Cardiac muscle cell (in vitro differentiated cells and primary cell): ENCODE measurements at regions not wholly inside any gene's neighbourhood (a gene's known extent, or its start where the extent isn't known, plus 50 kb on each side); places are given as distances from the start of the nearest gene placed in this dataset.

Experiments
- DNase-seq, 2 donors: peaks; one replicate each; pipeline versions ENCODE4 v3.0.0 to v3.0.0-alpha.2; 2010 to 2017; ENCODE audit warnings: low read depth in 1 of 2, low spot score in 1 of 2
- H3K27ac ChIP-seq: fragments of 200-600 bp; sonication (generic); 2 replicates; pipeline ENCODE4 v1.5.1; 2016
- H3K27me3 ChIP-seq: fragments of 200-600 bp; sonication (generic); 2 replicates; pipeline ENCODE4 v1.6.0; 2016; ENCODE audit warnings: control low read depth
- H3K36me3 ChIP-seq: fragments of 200-600 bp; sonication (generic); 2 replicates; pipeline ENCODE4 v1.5.1; 2016; ENCODE audit warnings: control low read depth
- H3K4me1 ChIP-seq: fragments of 200-600 bp; sonication (generic); 2 replicates; pipeline ENCODE4 v1.8.1; 2017; ENCODE audit warnings: low read depth, mild to moderate bottlenecking, mixed run types
- H3K4me3 ChIP-seq: fragments of 200-600 bp; sonication (generic); 2 replicates; pipeline ENCODE4 v1.5.1; 2016; ENCODE audit warnings: mild to moderate bottlenecking
- H3K9me3 ChIP-seq: fragments of 200-600 bp; sonication (generic); 2 replicates; pipeline ENCODE4 v1.5.1; 2017; ENCODE audit warnings: low read depth, mild to moderate bottlenecking, control low read depth
- CTCF ChIP-seq: IDR thresholded peaks from 2 replicates; pipeline ENCODE4 v1.5.1; 2012; ENCODE audit warnings: low read depth, mild to moderate bottlenecking, low read length

- DNase-seq: no peak
- Histone ChIP-seq H3K9me3 (peaks cover 4% of the 10 kb centered on the region), H3K27me3 (no peaks in the 10 kb centered on the region), H3K4me1 (no peaks in the 10 kb centered on the region), H3K36me3 (no peaks in the 10 kb centered on the region), H3K27ac (no peak overlapping the region), H3K4me3 (no peak overlapping the region)
- no peak for TF ChIP-seq CTCF
Observed at GRCh38 chr7:156140447-156140846, 328.2 kb upstream of the SHH start.

- no peak for DNase-seq
Observed at GRCh38 chr7:156139633-156140032, 327.4 kb upstream of the SHH start.

GRCh38 chr7:156139112-156139511 is 326.8 kb upstream of the SHH start:
- no peak for DNase-seq
- H3K4me3 ChIP-seq: no peak overlapping the region
- peaks cover 4% of the 10 kb centered on the region for H3K9me3 ChIP-seq
- TF ChIP-seq CTCF: no peak
- no peak overlapping the region for H3K27ac ChIP-seq
- no peaks in the 10 kb centered on the region for H3K4me1 ChIP-seq
- no peaks in the 10 kb centered on the region for H3K27me3 ChIP-seq
- no peaks in the 10 kb centered on the region for H3K36me3 ChIP-seq

More at GRCh38 chr7:156139633-156140032, 327.4 kb upstream of the SHH start:
- no peak overlapping the region for H3K27ac ChIP-seq
- no peaks in the 10 kb centered on the region for H3K36me3 ChIP-seq
- H3K27me3 ChIP-seq: no peaks in the 10 kb centered on the region
- H3K9me3 ChIP-seq: peaks cover 4% of the 10 kb centered on the region
- no peak overlapping the region for H3K4me3 ChIP-seq
- no peak for TF ChIP-seq CTCF
- H3K4me1 ChIP-seq: no peaks in the 10 kb centered on the region

GRCh38 chr7:156131881-156132280 is 319.6 kb upstream of the SHH start:
- no peak for DNase-seq
- Histone ChIP-seq H3K27ac (no peak overlapping the region), H3K4me1 (no peaks in the 10 kb centered on the region), H3K36me3 (no peaks in the 10 kb centered on the region), H3K9me3 (peaks cover 4% of the 10 kb centered on the region), H3K4me3 (no peak overlapping the region), H3K27me3 (no peaks in the 10 kb centered on the region)
- TF ChIP-seq CTCF: no peak

- Histone ChIP-seq H3K4me3 (no peak overlapping the region), H3K4me1 (no peaks in the 10 kb centered on the region), H3K27ac (no peak overlapping the region), H3K9me3 (no peaks in the 10 kb centered on the region), H3K27me3 (no peaks in the 10 kb centered on the region), H3K36me3 (no peaks in the 10 kb centered on the region)
- no peak for DNase-seq
- TF ChIP-seq CTCF: no peak
Observed at GRCh38 chr7:156129522-156129921, 317.3 kb upstream of the SHH start.

- H3K27me3 ChIP-seq: no peaks in the 10 kb centered on the region
- no peak for TF ChIP-seq CTCF
Observed at GRCh38 chr7:156128496-156128895, 316.2 kb upstream of the SHH start.

More at GRCh38 chr7:156128496-156128895, 316.2 kb upstream of the SHH start:
- no peak overlapping the region for H3K27ac ChIP-seq
- no peak overlapping the region for H3K4me3 ChIP-seq
- H3K4me1 ChIP-seq: no peaks in the 10 kb centered on the region
- no peak for DNase-seq
- no peaks in the 10 kb centered on the region for H3K9me3 ChIP-seq
- no peaks in the 10 kb centered on the region for H3K36me3 ChIP-seq
